ENCODE measurements at regions not wholly inside any gene's neighbourhood (a gene's known extent, or its start where the extent isn't known, plus 50 kb on each side); places are given as distances from the start of the nearest gene placed in this dataset.

GRCh38 chr14:98950353-98950895 lies 321.6 kb downstream of the BCL11B start:
- TF ChIP-seq FUBP1 (CRISPR knock-in tag; IDR thresholded peaks at IDR 0.05; ENCODE audit: borderline replicate concordance) = no peak
- TF ChIP-seq ZFAT (CRISPR knock-in tag; conservative IDR thresholded peaks at IDR 0.05) = no peak
- no peak for TF ChIP-seq TCF12 (IDR thresholded peaks at IDR 0.05)
- no peak for TF ChIP-seq TCF12 (CRISPR knock-in tag; IDR thresholded peaks at IDR 0.05)

Measured in HepG2 (cell line).